ENCODE measurements at regions not wholly inside any gene's neighbourhood (a gene's known extent, or its start where the extent isn't known, plus 50 kb on each side); places are given as distances from the start of the nearest gene placed in this dataset.

DNA sequence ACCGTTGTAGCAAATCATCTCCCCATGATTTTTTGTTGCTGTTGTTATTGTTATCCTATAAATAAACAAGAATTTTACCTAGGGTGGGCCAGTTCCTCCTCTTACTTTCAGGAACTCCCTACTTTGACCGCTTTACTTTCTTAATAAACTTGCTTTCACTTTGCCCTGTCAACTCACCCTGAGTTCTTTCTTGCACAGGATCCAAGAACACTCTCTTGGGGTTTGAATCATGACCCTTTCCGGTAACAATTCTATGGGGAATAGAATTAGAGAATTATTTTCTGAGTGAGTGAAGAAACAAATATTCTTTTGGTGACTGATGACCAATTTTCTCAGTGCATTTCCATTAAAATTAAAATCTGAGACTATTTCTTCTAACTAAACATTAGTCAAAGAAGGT is 584.0 kb upstream of the TENM3 start:
- DNase-seq (ENCODE audit: low read depth, low spot score) = no peak

DNA sequence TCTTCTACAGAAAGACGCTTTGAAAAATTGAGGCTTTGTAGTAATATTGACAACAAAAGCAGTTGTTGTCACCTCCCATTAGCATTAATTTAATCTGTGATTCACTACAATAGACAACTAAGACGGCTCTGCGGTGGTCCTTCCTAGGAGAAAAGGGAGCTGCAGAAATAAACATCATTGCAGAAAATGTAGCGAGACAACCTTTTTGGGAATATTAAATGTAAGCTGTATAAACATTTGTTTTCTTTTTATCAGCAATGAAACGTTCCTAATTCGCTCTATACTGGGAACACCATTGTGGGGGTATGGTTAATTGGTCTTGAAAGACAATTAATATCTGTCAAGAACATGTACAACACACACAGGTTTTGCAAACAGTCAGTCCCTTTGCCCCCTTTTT is 583.3 kb upstream of the TENM3 start:
- DNase-seq (ENCODE audit: low read depth, low spot score) = no peak

DNA sequence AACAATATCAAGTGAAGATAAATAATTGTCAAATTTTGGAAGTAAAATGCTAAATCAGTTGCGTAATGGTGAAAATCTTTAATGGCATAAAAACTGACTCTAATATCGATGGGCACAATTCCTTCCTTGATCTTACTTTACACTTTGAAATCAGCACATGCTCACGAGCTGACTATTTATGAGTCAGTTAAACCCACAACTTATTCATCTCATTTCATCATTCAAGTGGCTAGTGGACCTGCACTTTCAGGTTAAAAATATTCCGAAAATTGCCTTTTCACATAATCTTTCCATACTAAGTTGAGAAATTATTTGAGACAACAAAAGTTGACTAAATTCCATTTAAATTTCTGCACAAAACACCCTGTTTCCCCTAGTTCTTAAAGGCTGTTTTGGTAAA is 582.1 kb upstream of the TENM3 start:
- DNase-seq (ENCODE audit: low read depth, low spot score) = no peak

DNA sequence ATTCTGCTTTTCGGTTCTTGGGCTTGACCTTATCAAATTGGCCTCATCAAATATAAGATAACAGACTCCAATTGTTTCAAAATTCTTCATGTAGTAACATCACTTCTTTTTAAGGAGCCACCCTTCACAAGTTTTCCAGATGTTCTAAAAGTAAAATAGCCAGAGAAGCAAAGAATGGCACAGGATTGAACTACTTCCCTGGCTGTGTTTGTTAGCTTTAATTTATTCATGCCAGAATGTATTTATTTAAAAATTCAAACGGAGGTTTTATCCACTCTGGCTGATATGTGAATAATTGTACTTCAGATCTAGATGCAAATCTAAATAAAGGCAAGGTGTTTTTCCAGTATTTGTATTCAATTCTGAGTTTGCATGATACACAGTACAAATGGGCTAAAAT is 581.3 kb upstream of the TENM3 start:
- DNase-seq (ENCODE audit: low read depth, low spot score) = no peak

DNA sequence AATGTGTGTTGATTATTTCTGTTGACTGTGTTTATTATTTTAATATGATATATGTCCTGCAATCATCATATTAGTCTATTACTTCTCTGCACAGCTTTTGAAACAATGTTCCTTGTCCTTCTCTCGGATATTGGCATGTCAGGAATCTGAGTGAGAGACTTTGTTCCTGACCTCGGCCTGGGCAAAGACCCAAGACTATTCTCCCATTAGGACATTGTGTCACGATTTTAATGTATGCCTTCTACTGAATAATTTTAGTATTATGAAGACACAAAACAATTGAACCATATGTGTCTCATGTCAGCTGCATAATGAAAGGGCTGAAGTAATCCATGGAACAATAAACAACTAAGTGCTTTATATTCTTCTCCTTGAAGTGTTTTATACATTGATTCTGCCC is 580.8 kb upstream of the TENM3 start:
- DNase-seq (ENCODE audit: low read depth, low spot score) = no peak

DNA sequence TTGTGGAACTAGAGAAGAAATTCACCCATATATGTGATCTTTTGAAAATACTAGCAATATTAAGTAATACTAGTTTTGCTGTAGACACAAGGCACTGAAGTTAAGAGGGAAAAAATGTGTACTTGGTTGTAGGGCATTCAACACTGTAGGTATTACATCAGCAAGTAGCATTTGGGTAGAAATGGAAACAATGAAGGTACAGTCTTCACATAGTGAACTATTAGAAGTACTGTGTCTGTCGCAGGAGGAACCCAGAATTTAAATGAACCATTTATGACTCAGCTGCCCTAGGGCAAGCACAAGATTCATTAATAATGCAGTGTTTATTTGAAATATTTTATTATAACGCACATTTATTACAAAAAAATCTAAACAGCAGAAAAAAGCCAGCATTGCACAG is 572.7 kb upstream of the TENM3 start:
- DNase-seq (ENCODE audit: low read depth, low spot score) = no peak

DNA sequence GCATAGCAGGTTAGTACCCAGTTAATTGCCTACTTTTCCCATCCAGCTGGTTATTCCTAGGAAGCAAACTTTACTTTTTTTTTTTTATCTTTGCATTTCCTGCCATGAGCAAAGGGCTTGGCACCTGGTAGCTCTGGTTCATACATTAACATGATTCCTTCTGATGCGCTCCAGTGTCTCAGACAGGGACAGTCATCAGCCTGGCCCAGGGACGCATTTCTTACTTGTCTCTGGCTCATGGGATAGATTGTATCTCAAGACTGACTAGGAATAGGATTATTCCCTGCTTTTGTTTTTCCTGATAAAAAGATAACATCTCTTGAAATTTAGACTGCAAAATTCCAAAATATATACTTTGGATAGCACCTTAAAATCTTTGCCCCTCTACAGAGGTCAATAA is 571.5 kb upstream of the TENM3 start:
- DNase-seq (ENCODE audit: low read depth, low spot score) = no peak

DNA sequence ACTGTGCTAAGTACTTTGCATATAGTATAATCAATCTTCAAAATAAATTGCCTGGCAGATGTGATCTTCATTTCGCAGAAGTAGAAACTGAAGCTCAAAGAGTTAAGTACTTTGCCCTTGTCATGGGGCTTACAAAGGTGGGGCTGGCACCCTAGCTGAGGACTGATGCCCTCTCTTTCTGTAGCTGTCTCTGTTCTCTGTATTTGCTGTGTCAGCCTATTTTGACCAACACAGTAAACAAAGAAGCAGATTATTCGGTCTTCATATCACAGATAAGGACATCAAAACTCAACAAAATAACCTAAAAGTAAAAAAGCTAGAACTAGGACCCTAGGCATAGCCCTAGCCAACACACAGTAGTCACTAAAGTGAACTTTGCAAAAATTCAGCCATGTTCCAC is 570.5 kb upstream of the TENM3 start:
- DNase-seq (ENCODE audit: low read depth, low spot score) = no peak

DNA sequence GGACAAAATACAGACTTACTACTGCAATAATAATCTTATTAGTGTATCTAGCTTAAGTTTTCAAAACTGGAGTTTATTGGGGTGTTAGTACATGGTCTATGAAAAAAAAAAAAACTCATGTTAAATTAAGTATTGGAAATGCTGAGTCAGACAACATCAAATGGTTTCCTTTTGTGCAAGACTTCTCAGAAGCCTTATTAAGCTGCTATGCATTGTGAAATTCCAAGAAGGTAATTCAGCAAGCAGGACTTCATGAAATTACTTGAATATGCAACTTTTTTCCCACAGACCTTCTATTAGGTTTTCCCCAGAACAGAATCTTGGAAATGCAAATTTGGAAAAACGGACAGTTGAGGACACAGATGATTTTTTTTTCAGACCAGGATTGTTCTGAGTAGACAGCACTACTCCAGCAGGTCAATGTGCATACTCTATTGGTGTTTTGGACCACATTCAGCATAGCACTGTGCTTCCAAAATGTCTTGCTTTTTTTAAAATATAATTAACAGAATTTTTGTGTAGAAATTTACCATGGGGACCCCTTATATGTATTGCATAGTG is 568.8 kb upstream of the TENM3 start:
- DNase-seq (ENCODE audit: low read depth, low spot score) = no peak

DNA sequence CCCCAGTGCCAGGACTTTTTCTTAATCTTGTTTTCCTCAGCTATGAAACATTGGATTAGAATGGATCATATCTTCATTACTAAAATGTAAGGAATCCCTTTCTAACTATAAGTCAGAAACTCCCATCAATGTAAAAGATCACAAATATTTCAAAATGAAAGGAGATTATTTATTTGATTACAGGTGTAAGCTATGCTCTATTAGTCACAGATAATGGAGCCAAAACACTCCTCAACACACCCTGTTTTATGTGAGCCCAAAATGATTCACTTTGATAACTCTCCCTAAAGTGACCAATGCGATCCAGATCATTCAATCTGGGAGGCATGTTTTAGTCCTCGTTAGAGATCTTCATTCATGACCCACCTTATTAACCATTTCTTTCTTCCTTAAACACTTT is 566.7 kb upstream of the TENM3 start:
- DNase-seq (ENCODE audit: low read depth, low spot score) = no peak

DNA sequence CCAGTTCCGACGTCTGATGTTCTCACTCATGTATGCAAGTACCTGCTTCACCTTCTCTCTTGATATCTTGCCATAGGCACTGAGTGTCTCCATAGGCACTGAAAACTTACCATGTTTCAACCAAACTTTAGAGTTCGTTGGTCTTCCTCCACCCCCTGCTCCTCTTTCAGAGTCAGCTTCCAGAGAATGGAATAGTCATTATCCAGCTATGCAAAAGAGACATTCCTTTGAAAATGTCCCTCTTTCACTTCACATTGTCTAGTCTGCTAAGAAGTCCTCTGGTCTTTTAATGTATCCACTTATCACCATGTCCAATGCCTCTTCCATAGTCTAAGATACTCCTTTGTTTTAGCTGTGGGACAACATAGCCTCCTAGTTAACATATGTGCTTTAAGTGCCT is 566.0 kb upstream of the TENM3 start:
- no peak for DNase-seq (ENCODE audit: low read depth, low spot score)

DNA sequence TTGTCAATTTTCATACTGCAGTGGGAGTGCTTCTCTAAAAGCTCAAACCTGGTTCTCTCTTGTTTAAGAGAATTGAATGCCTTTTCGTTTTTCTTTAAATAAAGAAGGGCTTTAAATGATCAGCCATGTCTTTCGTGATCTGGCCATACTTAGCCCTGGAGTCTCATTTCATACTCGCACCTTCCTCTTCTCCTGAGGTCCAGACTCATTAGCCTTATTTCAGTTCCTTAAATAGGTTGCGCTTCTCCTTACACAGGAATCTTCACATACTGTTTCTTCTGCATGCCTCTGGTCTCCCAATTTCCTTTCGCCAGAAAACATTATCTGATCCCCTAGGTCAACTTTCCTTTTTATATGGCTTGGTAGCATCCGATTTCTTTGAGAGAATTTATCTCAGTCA is 565.6 kb upstream of the TENM3 start:
- no peak for DNase-seq (ENCODE audit: low read depth, low spot score)

DNA sequence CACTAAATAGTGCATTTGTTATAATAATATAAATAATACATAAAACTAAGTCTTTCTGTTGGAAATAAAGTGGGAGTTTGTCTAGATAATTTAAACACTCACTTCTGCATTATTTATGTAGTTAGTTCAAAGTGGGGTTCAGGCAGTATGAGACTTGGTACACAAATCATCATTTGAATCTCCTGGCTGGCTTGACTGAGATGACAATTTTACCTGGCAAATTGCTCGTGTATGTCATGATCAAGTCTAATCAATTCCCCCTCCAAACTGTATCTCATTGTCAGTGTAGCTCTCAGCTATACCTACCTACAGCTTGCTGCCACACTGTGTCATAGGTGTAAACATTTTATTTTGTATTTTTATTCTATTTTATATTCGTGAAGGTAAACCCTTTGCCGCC is 563.4 kb upstream of the TENM3 start:
- no peak for DNase-seq (ENCODE audit: low read depth, low spot score)

DNA sequence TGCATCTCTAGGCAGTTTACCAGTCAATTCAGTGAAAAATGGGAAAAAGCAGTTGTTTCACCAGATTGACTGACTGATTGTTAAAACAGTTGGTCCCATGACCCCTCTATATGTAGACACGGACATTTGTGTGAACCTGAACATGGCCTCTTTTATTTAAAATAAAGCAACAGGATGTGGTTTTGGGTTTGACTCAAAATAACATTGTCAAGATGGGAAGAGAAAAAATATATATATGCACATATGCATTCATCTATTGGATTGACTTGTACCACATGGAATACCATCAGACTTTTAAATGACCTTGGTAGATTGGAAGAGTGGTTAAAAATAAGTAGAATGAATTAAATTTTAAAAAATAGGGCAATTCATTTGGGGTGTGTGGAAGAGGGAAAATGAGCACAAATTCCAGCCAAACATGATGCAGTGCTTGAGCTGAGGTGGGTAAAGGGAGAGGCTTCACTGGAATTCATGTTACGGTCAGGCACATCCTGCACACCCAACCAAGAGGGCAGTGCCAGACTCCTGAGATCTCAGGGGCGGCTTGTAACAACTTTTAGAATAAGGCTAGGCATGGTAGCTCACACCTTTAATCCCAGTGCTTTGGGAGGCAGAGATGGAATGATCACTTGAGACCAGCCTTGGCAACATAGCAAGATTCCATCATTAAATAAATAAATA is 560.7 kb upstream of the TENM3 start:
- no peak for DNase-seq (ENCODE audit: low read depth, low spot score)

DNA sequence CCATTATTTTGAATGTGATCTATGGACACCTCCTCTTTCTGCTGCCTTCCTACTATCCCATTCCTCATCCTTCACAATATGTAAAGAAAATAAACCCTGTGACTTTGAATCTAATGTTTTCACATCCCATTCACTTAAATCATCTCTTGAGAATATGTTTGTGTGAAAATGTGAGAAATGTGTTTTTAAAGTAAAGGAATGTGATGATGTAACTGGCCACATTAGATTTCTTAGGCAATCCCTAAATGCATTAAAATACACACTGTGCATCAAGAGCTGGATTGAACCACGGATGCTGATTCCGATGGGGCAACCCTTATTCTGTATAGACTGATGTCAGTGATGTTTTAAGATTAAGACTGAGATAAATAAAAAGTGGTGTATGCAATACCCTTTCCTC is 558.9 kb upstream of the TENM3 start:
- no peak for DNase-seq (ENCODE audit: low read depth, low spot score)

DNA sequence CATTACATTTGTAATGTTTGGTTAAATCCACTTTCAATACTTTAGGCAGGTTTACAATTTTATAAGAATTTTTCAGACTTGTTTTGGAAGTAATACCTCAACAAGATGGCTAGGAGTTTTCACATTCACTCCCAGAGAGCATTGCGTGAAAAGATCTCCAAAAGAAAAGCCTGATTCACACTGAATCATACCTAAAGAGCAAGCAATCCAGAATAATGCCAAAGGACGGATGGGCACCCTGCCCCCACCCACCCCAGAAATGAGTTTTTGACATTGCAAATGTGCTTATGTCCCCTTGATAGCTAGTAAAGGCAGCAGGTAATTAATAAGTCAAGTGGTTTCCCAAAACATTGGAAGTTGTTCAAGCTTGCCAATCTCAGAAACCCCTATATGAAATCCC is 557.7 kb upstream of the TENM3 start:
- DNase-seq (ENCODE audit: low read depth, low spot score) = no peak

DNA sequence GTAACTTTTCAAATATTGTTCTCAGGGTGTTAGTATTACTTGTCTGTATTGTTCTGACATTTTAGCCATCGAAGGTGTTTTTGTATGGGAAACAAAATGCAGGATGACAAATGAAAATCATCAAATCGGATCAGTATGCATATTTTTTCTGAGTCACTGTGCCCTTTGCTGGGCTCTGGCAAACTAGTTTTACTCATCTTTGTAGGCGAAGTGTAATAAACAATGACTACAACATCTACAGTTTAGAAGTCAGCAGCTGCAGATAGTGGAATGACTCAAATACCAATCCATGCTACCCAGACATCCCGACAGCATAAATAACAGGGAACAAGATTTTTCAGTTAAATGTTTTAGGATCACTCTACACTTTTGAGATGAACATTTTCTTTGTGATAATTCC is 557.3 kb upstream of the TENM3 start:
- DNase-seq (ENCODE audit: low read depth, low spot score) = no peak

DNA sequence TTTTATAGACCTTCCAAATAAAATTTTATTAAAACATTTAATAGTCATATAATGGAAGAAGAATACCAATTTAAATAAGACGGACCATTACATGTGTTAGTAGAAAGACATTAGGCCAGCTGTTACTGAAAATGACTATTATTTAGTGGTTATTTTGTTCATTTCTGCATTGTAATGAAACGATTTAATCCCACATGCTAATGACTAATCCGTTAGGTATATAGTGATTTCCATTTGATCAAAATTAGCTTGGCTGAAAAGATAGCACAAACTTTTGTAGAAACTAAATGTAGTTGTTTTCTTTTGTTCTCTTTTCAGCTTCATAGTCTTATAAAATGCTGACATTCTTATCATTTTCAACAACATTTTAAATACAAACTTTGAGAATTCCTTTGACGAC is 556.1 kb upstream of the TENM3 start:
- no peak for DNase-seq (ENCODE audit: low read depth, low spot score)

DNA sequence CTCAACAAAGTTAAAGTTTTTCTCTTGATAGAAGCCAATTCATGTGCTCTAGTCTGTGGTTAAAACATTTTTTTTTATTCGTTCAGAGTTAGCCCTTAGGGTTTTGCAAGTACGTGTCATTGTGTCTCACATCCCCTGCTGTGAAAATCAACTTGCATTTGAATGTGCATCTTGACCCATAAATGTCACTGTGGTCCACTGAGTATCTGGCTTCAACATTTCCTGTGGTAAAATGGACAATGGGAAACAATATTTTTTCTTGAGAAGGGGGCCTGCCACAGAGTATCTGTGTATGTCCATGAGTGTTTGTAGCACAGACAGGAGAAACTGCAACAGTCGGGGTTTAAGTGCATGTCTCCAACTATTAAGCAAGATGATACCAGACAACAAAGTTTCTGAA is 554.8 kb upstream of the TENM3 start:
- no peak for DNase-seq (ENCODE audit: low read depth, low spot score)

DNA sequence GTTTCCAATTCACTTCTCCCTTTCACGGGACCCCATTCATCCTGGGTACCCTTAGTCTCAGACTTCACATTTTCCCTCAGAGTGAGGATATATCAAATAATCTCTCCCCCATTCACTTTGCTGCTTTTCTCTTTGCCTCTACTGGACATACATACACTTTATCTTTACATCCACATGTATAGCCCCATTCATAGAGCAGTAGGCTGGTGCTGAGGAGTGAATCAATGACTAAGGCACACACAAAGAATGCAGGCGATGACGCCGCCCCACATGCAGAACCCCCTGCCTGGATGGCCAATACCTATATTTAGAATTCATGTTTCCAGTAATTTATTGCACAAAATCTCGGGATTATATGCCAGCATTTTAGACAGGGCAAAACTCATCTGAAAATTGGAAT is 554.3 kb upstream of the TENM3 start:
- DNase-seq (ENCODE audit: low read depth, low spot score) = no peak

DNA sequence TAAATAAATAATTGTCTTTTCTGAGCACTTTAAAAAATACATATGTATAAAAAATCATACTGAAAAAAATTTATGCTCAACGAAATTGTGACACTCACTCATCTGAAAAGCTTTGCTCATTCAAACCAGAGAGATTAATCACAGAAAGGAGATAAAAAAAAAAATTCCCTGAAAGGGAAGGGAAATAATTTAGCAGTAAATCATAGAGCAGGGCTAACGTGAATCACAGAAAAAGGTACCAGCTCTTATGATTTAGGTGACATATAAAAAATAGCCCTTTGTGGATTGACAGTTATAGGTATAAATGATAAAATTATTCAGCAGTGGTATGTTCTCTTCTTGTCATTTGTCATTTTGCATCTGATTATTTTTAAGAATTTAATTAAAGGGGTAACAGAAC is 552.7 kb upstream of the TENM3 start:
- DNase-seq (ENCODE audit: low read depth, low spot score) = no peak

DNA sequence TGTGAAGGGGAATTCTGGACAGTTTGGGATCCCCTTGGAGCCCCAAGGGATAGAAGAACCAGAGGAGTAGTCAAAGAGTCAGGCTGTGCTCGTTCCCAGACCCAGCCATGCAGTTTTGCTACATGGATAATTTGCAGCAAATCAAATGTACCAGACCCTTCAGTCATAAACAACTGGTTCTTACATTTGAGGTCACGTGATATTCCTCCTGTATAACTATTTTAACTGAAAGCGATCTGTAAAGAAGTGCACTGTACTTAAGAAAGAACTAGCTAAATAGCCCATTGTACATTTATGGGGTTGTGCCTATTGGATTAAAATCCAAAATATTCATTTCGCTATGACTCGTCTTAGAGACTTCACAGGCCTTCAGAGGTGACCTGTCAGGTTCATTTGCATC is 550.2 kb upstream of the TENM3 start:
- DNase-seq (ENCODE audit: low read depth, low spot score) = no peak

DNA sequence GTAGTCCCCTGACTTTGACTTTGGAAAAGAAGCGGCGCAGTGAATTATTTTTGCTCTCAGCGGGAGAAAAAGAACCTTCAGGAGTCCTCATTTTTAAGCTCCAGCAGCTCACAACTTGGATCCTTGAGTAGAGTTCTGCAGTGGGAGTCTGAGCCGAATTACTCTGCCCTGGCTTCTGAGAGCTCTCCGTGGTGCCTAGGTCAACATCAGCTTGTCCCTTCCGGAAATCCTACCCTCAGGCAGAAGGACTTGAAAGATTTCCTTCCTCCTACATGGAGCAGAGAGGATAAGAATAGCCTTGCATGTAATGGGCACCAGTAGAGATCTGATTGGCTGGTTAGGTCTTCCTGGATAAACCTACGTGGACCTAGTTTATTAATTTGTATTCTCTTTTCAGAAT is 549.7 kb upstream of the TENM3 start:
- DNase-seq (ENCODE audit: low read depth, low spot score) = no peak

DNA sequence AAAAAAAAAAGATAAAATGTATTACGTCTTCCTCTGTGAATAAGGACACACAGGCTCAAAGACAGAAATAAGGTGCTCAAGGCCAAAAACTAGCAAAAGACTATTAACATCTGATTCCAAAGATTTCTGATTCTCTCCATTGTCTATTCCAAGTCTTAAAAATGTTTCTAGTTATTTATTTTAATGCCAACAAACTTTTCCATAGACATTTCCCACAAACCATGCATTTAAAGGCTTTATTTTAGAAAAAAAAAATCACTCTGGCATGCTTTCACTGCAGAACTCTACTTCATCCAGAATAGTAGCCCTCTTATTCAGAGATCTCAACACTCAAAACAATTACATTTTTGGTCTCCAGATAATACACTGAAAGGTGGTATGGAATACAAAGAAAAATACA is 545.0 kb upstream of the TENM3 start:
- DNase-seq (ENCODE audit: low read depth, low spot score) = no peak

Measured in smooth muscle cell of the brain vasculature (primary cell).